HG02938 (cell line): ENCODE measurements at regions not wholly inside any gene's neighbourhood (a gene's known extent, or its start where the extent isn't known, plus 50 kb on each side); places are given as distances from the start of the nearest gene placed in this dataset.

ENCODE experiments used
- ATAC-seq: cut with Tn5 transposase; IDR thresholded peaks from one replicate; pipeline ENCODE4 v1.9.1; 2021; ENCODE audit warnings: mild to moderate bottlenecking, moderate library complexity; ENCODE audit not compliant: unreplicated experiment

DNA sequence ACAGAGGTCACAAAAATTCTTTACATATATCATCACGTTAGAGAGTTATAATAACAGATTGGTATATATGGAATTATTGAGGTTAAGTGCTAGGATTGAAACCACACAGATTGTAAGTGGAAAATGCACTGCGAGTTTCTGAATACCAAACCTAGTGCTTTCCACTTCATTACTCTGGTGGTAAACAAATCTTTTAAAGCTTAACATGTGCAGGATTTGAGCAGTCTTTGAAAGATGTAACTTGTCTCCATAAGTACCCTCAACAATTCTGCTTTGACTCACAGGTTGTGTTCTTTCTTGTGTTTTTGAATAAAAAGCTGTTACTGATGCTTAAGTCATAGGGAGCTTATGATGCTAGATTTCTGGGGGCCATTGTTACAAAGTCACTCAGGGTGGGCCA lies 314.7 kb upstream of the DACH1 start:
- ATAC-seq: no peak

DNA sequence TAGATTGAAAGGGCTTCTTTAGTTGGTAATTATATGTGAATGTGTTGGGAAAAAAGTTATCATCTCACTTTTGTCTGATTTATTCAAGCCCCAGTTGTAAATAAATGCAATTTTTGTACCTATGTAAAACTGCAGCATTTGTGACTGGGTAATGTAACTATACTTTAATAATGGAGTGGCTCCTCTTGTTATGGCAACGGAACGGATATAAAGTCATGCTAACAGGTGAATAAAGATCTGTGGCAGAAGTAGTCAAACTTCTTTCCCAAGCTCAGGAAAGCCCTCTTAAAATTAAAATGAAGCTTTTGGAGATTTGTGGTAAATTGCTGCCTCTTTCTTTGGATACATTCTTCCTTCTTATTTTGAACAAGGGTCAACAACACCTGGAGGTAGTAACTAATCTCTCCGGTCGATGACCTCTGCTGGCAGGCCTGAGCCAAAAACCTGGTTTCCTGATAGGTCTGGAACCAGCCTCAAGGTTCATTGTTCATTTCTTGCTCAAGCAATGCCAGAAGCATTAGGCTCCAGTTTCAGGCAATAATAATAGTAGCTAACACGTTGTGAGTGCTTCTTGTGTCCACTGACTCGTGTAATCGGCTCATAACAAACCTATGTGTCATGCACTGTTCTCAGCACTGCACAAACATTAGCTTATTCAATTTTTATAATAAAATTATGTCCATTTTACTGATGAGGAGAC lies 313.4 kb upstream of the DACH1 start:
- ATAC-seq: no peak

DNA sequence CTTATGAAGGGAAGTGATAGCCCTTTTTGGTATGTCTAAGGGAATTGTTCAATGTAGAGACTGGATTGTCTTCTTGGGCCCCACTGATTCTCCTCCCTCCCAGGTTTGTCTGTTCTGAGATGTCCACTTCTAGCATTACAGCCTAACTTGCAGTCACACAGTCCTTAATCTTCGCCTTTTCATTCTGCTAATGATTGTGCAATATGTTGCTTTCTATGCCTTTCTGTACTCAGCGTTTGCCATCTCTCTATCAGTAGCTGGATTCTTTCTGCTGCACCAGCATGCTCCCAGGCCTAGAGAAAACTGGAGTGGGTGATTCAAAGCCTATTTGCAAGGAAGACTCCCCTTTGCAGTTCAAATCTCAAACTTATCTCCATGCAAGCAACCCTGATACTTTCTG lies 307.5 kb upstream of the DACH1 start:
- ATAC-seq: no peak

DNA sequence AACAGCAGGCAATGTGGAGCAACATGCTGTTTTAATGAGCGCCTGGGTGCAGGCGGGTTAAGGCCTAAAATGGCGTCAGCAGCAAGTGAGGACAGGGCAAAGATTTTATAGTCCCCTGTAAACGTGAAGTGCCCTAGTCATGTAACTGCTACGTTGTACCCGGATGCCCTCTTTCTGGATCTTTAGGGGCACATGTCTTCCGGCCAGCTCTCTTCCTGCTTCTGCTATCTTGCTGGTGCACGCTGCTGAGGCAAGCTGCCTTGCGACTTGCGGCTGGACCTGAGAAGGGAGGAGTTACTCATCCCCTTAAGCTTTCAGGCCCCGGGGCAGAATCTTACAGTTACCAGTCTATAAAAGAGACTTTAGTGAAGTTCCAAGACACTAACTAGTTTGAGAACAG lies 303.6 kb upstream of the DACH1 start:
- ATAC-seq: no peak

DNA sequence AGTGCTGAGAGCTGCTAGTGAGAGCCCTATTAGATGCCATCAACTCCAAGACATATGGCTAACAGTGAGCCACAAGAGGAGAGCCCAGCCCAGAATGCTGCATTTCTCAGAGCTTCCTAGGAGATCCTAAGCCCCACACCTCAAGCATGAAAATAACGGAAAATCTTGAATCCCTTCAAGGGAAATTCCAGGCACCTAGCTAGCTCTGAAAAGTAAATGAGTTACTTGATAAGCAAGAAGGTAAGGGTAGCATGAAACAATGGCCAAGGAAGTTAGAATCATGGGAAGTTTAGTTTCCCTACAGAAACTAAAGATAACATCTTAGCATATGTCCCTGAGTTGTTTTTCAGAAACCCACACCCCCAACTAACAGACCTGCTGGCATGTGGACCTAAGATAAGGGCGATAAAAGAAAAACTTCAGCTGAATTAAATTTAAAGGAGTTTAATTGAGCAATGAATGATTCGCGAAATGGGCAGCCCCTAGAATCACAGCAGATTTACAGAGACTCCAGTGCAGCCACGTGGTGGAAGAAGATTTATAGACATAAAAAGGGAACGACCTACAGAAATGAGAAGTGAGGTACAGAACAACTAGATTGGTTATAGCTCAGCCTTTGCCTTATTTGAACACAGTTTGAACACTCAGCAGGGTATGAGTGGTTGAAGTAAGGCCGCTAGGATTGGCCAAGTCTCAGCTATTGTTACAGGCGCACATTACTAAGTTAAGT lies 301.3 kb upstream of the DACH1 start:
- no peak for ATAC-seq

DNA sequence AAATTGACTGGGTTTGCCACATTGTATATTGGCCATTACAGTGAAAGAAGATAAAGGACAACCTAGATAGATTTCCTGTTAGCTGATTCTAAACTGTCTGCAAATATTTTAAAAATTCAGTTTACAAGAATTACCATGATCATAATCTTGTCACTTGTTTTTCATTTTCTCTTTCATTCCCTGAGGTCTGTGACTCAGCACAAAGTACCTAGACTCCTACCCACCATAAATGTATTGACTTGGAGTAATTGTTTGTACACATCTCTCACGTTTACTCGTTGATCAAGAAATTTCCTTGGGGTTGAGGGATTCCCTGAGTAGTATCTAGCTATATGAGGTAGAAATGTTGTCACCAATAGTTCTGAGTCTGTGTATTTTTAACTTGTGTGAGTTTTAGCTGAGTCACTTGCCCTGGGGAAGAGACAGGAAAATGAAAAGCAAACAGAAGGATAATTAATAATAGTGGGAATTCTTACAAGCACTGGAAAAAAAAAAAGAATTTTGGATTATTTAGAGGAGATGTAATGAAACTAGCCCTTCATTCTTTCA lies 299.2 kb upstream of the DACH1 start:
- ATAC-seq: no peak

DNA sequence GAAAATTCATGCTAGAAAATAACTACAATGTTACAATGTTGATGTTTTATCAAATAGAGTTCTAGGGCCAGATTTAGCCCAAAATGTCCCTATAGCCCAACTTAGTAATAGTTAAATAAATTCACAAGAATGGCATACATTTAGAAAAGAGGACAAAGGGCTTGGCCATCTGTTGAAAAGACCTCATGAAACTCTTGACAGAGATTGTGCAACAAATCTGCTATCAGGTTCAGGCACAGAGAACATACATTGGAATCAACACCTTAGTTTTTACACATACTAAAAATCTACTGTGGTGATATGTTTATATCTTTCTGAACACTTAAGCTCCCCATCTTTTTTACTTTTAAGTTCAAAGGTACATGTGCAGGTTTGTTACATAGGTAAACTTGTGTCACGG lies 298.3 kb upstream of the DACH1 start:
- ATAC-seq: no peak

DNA sequence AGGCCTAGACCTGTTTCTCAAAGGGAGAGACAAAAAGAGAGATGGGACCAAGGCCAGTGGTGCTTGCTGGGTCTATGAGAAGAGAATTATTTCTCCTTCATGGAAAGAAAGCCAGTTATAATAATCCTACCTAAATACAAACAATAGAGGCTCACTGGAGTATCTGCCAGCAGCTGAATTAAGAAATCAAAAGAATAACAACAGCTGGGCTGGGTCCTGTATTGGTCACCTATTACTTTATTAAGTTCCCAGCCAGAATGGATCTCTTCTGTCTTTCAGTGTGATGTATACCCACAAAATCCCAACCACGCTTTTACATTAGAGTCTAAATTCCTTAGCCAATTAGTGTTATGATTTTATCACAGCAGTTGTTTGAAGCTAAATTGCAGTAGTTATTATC lies 297.8 kb upstream of the DACH1 start:
- no peak for ATAC-seq

DNA sequence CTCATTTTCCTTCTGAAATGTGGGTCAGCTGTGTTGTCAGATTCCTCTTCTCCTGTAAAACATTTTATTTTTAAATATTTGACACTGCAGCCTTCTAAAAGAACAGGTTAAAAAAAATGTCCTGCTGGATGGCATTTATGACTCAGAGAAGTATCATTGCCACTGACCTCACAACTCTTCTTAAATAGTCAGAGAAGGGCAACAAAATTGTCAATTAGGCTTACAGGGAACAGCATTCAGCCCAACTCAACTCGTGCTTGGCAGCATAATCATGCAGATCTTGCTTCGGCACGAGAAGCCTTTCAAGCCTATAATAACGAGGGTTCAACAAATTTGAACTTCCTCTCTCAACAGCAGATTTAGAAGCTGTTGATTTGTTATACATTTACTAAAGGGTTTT lies 296.7 kb upstream of the DACH1 start:
- no peak for ATAC-seq

DNA sequence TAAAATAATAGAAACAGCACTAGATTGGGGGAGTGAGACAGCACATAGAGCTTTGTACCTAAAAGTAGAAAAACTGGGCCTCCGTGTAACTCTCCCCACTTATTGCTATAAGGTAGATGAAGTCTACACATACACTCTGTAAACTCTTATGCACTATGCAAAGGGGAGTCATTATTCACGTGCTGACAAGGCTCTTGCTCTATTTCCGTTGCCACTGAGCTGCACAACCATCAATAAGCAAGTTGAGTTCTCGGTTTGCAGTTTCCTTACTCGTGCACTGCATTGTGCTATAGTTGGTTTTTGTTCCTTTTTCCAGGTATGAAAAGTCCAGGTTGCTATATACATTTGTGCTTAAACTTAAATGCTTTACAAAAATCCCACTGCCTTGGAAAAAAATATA lies 294.0 kb upstream of the DACH1 start:
- no peak for ATAC-seq

DNA sequence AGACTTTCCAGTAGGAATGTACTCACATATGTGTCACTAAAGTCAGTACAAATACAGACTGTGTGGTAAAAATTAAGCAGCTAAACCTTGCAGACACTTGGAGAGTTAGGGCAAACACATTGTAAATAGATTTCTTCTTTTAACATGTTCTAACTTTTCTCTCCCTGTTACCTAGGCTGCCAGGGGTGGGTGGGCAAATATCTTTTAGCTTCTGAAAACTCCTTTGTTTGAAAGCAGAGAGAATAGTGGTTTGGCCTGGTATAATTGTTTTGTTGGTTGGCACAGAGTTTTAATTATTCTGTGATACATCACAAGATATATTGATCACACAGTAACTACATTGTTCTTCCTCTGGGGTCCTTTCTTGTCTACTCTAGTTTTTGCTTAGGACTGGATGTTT lies 289.8 kb upstream of the DACH1 start:
- ATAC-seq: no peak

DNA sequence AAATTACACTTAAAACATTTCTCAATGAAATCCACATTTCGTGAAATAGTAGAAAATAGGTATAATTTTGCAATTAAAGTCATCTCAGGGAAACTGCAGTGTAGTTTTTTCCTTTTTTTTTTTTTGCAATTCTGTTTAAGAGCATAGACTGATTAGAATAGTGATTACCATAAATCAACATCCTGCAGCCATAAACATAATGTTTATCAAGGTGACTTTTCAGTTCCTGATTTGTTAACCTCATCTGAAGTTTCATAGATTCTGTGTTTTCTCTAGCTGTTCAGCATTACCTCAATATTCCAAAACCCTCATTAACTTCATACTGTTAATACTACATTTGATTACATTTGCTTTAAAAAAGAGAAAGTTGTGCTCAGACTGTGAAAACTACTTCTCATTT lies 286.3 kb upstream of the DACH1 start:
- ATAC-seq: no peak

DNA sequence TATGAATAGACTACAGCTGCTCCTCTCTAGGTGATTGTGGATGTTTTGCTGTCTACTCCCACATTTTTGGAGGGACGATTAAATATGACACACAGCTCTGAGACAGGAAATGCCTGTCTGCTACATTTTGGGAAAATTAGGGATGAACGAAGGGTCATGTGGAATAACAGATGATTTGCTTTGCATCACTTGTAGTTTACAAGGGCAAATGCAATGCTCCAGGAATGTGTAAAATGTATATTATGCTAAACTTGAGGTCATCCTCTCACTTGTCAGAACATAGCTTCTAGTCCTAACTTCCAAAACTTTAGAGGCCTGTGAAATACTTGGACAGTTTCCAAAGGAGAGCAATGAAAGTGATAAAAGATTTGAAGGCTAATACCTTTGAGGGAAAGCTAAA lies 284.2 kb upstream of the DACH1 start:
- ATAC-seq: no peak

DNA sequence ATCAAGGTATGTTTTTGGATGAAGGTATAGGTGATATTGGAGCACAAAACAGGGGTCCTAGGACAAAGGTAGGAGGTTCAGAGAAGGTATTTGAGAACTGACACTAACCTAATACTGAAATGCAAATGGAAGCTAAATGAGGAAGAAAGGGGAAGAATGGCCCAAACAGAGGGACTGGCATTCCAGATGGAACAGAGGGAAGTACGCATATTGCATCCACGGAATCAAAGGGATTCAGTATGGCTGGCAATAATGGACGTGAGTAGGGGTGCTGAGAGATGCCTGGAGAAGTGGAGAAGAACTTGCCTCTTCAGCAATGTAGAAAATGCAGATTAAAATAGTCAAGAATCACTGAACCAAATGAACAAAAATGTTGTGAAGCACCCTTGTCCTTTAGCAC lies 283.5 kb upstream of the DACH1 start:
- no peak for ATAC-seq

DNA sequence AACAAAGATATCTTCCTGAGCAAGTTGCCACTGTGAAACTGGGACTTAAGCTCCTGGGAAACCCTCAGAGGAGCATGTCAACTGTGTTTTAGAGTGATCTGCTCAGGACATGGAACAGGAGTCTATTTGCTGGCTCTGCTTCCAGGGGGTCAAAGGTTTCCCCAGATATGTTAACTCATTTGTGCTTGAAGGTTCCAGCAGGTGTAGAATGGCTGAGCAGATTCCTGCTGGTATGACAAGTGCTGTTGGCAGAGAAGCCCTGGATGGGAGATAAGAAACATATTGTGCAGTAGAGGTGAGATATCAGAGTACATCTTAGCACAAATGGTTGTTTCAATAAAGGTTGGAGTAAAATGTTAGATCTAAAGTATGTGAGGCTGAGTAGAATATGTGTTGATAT lies 282.7 kb upstream of the DACH1 start:
- ATAC-seq: no peak

DNA sequence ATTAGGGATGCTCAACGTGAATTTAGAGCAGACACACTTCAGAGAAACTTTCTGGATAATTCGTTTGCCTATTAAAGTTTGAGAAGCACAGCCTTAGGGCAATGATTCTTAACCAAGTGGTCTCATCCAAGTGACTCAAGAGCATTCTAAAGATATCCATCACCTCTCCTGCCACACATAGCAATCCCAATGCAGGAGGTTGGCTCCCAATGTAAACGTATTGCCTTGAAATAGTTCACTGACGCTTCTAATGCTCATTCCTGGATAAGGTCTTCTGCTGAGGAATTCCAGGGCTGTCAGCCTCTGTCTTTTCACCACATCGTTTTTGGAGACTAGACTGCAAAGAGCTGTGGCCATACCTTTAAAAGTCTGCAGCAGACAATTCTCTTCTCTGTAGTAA lies 279.8 kb upstream of the DACH1 start:
- no peak for ATAC-seq

DNA sequence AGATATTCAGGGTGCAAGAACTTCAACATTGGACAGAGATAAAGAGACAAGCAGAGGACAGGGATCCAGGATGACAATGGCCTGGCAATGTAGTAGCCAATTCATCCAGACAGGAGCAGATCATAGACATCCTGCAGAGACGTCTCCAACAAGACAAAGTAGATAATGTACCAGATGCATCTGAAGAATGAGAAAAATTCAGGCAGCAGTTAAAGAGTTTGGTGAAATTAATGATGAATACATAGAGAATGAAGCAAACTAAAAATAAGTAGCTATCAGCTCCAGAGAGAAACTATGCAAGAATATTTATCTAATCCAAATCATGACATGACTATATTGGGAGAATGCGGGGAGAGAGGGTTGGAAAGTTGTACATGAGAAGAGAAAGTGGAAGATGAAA lies 278.4 kb upstream of the DACH1 start:
- ATAC-seq: no peak

DNA sequence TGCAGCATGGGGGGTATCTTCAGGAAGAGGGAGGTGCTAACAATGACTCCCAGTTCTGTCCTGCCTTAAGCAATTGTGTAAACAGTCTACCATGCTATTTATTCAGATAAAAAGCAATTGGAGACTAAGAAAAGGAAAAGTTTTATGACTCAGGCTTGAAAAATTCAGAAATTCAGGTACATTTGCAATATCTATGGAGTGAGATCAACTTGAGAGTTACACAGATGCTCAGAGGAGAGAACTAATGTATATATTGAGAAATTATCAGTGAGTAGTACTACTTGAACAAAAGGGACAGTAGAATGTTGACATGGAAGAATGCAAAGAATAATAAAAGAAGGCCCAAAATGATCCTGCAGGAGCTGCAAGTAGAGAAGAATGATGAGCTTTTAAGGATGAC lies 277.6 kb upstream of the DACH1 start:
- ATAC-seq: no peak

DNA sequence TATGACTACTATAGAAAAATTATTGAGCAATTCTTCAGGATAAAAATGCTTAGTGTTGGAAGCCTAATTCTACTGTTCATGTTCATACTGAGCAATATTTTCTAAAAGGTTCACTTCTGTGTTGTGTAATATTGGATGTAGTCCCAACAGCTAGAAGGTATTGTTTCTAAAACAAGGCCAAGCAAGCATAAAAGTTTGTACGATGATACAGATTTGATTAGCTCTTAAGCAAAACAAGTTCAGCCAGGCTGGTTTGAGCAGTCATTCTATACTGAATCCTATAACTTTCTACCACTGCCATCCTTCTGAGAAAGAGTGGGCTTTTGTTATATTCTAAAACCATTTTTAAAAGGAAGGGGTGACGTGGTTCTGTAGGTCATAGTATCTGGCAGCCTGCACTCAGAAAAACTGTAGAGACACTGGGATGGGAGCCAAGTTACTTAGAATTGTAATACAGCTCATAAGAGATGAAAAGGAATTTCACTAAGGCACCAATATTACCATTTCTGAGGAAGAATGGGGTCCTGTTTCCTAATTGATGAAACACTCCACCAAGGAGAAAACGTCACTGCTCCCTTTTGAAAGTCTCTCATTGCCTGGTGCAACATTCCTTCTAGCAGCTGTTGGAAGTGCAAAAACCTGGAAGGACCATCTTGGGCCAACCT lies 275.0 kb upstream of the DACH1 start:
- no peak for ATAC-seq

DNA sequence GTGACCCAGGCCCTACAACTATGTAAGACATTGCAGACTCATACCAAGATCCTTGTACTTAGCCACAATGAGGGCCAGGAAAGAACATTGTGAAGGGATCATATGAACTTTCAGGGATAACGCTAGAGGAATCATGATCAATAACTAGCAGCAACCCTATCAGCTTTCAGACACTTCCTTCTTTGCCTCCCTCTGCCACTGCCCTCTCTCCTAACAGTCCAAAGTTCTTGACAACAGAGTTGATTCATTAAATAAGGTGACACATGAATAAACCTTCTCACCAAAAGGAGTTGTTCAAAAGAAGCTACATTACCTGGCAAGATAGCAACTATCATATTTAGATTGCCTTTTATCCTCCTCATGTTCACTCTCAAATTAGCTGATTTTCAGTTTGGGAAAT lies 272.2 kb upstream of the DACH1 start:
- ATAC-seq: no peak

DNA sequence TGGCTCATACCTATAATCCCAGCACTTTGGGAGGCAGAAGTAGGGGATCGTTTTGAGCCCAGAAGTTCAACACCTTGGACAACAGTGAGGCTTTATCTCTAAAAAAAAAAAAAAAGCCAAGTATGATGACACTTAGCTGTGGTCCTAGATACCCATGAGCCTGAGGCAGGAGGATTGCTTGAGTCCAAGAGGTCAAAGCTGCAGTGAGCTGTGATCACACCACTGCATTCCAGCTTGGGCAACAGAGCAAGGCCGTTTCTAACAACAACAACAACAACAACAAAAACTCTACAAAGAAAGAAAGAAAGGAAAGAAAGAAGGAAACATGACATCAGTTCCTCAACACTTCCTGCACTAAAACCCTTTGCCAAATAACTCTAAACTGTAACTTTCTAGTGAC lies 265.1 kb upstream of the DACH1 start:
- ATAC-seq: no peak

DNA sequence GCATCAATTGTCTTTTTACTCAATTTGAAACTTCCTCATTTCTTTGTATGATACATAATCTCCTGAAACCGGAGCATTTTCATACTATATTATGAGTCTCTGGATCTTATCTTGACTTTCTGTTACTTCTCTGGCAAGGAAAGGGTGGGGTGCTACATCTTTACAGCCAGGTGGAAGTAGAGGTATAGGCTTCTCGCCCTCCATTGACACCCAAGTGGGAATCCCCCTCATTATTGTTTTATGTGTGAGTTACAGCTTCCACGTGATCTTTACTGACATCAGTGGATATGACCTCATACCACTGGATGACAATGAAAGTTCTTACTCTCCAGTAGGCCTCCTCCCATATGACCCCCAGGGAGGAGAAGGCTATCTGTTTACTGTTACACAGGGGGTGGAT lies 262.1 kb upstream of the DACH1 start:
- ATAC-seq: no peak
